ENCODE measurements at regions not wholly inside any gene's neighbourhood (a gene's known extent, or its start where the extent isn't known, plus 50 kb on each side); places are given as distances from the start of the nearest gene placed in this dataset.
"Not testable (repeated sequence)": the region's sequence is repeated elsewhere in the genome, so short reads cannot be mapped to it uniquely, and the experiment has no call there.

DNA sequence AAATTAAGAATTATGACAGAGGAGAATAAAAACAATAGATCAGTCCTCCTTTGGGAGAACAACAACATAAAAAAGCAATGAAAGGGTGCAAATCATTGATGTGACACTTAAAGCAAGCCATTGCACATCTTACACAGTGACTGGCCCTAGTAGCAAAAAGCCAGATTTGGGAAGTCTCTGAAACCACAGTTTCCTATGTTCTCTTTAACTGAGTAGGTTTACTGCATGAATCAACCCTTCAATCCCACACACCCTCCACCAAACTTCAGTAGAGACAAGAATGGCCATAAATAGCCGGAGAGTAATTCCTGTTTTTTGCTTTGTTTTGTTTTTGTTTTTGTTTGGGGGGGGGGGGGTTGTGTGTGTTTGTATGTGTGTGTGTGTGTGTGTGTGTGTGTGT is 180.8 kb downstream of the VEGFC start:
- in situ Hi-C loops (cut with MboI; ENCODE audit: low sequenced_read_pairs, unreplicated experiment), result no loop called here
- DNase-seq (ENCODE audit: low spot score), result no peak
- TF ChIP-seq, protein P1, sequence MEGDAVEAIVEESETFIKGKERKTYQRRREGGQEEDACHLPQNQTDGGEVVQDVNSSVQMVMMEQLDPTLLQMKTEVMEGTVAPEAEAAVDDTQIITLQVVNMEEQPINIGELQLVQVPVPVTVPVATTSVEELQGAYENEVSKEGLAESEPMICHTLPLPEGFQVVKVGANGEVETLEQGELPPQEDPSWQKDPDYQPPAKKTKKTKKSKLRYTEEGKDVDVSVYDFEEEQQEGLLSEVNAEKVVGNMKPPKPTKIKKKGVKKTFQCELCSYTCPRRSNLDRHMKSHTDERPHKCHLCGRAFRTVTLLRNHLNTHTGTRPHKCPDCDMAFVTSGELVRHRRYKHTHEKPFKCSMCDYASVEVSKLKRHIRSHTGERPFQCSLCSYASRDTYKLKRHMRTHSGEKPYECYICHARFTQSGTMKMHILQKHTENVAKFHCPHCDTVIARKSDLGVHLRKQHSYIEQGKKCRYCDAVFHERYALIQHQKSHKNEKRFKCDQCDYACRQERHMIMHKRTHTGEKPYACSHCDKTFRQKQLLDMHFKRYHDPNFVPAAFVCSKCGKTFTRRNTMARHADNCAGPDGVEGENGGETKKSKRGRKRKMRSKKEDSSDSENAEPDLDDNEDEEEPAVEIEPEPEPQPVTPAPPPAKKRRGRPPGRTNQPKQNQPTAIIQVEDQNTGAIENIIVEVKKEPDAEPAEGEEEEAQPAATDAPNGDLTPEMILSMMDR (IDR thresholded peaks at IDR 0.05; ENCODE audit: borderline replicate concordance, control extremely low read depth, extremely low read depth, insufficient read depth, missing control alignments), result no peak

DNA sequence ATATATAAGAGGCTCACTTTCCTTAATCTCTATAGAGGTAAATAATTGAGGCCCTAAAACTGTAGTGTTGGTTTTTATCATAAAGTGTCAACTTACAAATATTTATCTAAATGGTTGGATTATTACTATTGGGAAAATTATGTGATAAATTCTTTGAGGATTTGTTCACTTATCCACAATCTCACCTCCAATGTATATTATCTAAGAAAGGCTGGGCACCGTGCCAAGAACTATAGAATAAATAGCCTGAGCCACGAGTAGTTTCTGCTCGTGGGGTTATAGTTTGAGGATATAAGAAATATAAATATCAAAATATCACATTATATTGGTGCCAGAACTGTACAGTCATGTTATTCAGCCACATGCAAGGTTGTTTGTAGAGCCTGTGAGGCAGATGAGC is 177.9 kb downstream of the VEGFC start:
- DNase-seq (ENCODE audit: low spot score), result no peak
- TF ChIP-seq, protein P1 (IDR thresholded peaks at IDR 0.05; ENCODE audit: borderline replicate concordance, control extremely low read depth, extremely low read depth, insufficient read depth, missing control alignments), result no peak
- in situ Hi-C loops (cut with MboI; ENCODE audit: low sequenced_read_pairs, unreplicated experiment), result no loop called here

DNA sequence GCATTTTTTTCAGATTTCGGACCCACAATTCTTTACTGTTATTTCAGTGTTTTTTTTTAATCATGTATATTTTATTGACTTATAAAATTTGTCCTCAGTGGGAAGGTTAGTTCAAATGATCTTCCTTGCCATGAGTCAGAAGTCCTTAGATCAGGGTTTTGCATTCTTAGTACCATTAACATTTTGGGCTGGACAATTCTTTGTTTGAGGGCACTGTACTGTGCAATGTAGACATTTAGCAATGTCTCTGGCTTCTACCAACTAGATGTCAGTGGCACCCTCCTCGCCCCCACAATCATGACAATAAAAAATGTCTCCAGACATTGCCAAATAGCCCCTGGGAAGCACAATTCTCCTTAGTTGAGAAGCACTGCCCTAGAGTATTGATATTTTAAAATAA is 176.6 kb downstream of the VEGFC start:
- TF ChIP-seq, protein P1 (IDR thresholded peaks at IDR 0.05; ENCODE audit: borderline replicate concordance, control extremely low read depth, extremely low read depth, insufficient read depth, missing control alignments), result no peak
- DNase-seq (ENCODE audit: low spot score), result no peak
- in situ Hi-C loops (cut with MboI; ENCODE audit: low sequenced_read_pairs, unreplicated experiment), result no loop called here

DNA sequence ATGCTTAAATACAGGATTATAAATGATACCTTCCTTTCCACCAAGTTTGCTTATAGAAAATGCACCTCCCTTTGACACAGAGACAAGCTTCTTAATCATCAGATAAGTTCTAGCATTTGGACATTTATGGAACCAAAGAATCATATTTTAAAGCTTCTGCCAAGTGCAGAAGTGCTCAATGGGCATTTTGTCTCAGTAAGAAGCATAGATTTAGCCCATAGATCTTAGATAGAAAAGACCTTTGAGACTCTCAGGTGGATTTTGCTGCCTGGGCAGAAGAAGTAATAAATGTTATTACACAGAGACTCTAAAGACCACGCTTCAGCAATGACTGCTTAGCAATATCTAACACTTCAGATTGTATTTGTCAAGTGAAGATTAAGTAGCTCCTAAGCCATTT is 174.6 kb downstream of the VEGFC start:
- DNase-seq (ENCODE audit: low spot score), result no peak
- in situ Hi-C loops (cut with MboI; ENCODE audit: low sequenced_read_pairs, unreplicated experiment), result no loop called here
- TF ChIP-seq, protein P1 (IDR thresholded peaks at IDR 0.05; ENCODE audit: borderline replicate concordance, control extremely low read depth, extremely low read depth, insufficient read depth, missing control alignments), result no peak

DNA sequence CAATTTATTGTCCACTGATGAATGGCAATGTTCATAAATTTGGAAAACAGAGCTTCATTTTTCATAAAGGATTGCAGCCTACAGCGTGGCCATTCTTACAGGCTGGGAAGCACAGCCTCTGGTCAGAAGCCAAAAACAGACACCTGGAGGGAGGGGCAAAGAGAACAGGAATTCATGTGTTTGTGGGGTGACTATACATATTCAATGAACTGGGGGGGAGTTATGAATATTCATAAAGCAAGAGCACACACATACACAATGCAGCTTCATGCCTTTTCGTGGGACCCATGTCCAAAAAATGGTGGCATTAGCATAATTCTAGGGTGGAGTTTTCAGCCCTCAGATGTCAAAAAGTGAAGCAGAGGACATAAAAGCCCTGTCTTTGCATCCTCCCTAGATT is 173.3 kb downstream of the VEGFC start:
- no peak for DNase-seq (ENCODE audit: low spot score)
- in situ Hi-C loops (cut with MboI; ENCODE audit: low sequenced_read_pairs, unreplicated experiment), result no loop called here
- TF ChIP-seq, protein P1 (IDR thresholded peaks at IDR 0.05; ENCODE audit: borderline replicate concordance, control extremely low read depth, extremely low read depth, insufficient read depth, missing control alignments), result no peak

GRCh38 chr4:176622251-176622948 is 170.3 kb downstream of the VEGFC start:
- in situ Hi-C loops (cut with MboI; ENCODE audit: low sequenced_read_pairs, unreplicated experiment), result no loop called here
- no peak for DNase-seq (ENCODE audit: low spot score)
- TF ChIP-seq, protein P1 (IDR thresholded peaks at IDR 0.05; ENCODE audit: borderline replicate concordance, control extremely low read depth, extremely low read depth, insufficient read depth, missing control alignments), result no peak

DNA sequence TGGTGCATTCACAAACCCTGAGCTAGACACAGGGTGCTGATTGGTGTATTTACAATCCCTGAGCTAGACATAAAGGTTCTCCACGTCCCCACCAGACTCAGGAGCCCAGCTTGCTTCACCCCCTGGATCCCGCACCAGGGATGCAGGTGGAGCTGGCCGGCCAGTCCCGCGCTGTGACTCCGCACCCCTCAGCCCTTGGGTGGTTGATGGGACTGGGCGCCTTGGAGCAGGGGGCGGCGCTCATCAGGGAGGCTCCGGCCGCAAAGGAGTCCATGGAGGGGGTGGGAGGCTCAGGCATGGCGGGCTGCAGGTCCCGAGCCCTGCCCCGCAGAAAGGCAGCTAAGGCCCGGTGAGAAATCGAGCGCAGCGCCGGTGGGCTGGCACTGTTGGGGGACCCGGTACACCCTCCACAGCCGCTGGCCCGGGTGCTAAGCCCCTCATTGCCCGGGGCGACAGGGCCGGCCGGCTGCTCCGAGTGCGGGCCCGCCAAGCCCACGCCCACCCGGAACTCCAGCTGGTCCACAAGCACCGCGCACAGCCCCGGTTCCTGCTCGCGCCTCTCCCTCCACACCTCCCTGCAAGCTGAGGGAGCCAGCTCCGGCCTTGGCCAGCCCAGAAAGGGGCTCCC is 167.6 kb downstream of the VEGFC start:
- in situ Hi-C loops (cut with MboI; ENCODE audit: low sequenced_read_pairs, unreplicated experiment), result not testable (repeated sequence)

More for the DNA sequence above, 167.6 kb downstream of the VEGFC start:
- DNase-seq (ENCODE audit: low spot score), result not testable (repeated sequence)
